B cell (primary cell): ENCODE measurements at regions not wholly inside any gene's neighbourhood (a gene's known extent, or its start where the extent isn't known, plus 50 kb on each side); places are given as distances from the start of the nearest gene placed in this dataset.

Experiments
- ATAC-seq: fragments of 200-7000 bp; cut with Tn5 transposase; one replicate; pipeline ENCODE4 v1.10.0; 2021; ENCODE audit warnings: low read depth, mild to moderate bottlenecking, moderate number of reproducible peaks, moderate library complexity
- CTCF ChIA-PET: fragments of 350-600 bp; sonication (Branson Sonifier 250); formaldehyde crosslinking; loops from one replicate; lab custom pipeline; 2021; ENCODE audit warnings: antibody characterized with exemption, inconsistent platforms; lab: Charles Lee
- POLR2A ChIA-PET: fragments of 350-600 bp; sonication (Branson Sonifier 250); formaldehyde crosslinking; loops from one replicate; lab custom pipeline; 2021; ENCODE audit warnings: antibody characterized with exemption; lab: Charles Lee
- DNase-seq: peaks from one replicate; pipeline ENCODE4 v3.0.0; 2013
- H2AFZ ChIP-seq: 2 replicates; pipeline ENCODE4 v1.6.1; 2012; ENCODE audit warnings: mild to moderate bottlenecking, low read depth, low read length; ENCODE audit not compliant: insufficient read depth, poor library complexity, severe bottlenecking
- H3K27ac ChIP-seq, 2 donors: 1 replicate in 1 of 2; 2 replicates in 1 of 2; pipeline ENCODE4 v1.5.1; 2012 to 2013; ENCODE audit warnings: low read length in 2 of 2, mild to moderate bottlenecking in 2 of 2, moderate library complexity in 1 of 2
- H3K27me3 ChIP-seq, 4 experiments: fragments of 200-600 bp in 1 of 4; sonication (generic) in 1 of 4; replicated peaks in 1 of 4; 1 replicate in 2 of 4; 2 replicates in 2 of 4; pipeline versions ENCODE4 v1.6.1 to v1.7.0; 2013 to 2016; ENCODE audit warnings: low read length in 3 of 4, mild to moderate bottlenecking in 2 of 4, mixed read lengths in 1 of 4, moderate library complexity in 1 of 4; ENCODE audit not compliant: insufficient read depth in 4 of 4, control insufficient read depth in 3 of 4; ENCODE audit errors: control extremely low read depth in 1 of 4
- H3K36me3 ChIP-seq, 2 experiments: replicated peaks in 1 of 2; 1 replicate in 1 of 2; 2 replicates in 1 of 2; pipeline versions ENCODE4 v1.6.1 to v1.7.1; 2013; ENCODE audit warnings: low read length in 1 of 2; ENCODE audit not compliant: insufficient read depth in 2 of 2, control insufficient read depth in 1 of 2; ENCODE audit errors: control extremely low read depth in 1 of 2, extremely low read depth in 1 of 2
- H3K4me1 ChIP-seq, 2 donors: fragments of 200-600 bp in 1 of 2; sonication (generic) in 1 of 2; 1 replicate in 1 of 2; 2 replicates in 1 of 2; pipeline versions ENCODE4 v1.5.1 to v1.6.1; 2013 to 2017; ENCODE audit warnings: low read length in 2 of 2; ENCODE audit not compliant: control insufficient read depth in 2 of 2, insufficient read depth in 2 of 2
- H3K4me2 ChIP-seq: replicated peaks from 2 replicates; pipeline ENCODE3; 2012; ENCODE audit warnings: mild to moderate bottlenecking, low read depth, low read length; ENCODE audit not compliant: poor library complexity, severe bottlenecking
- H3K4me3 ChIP-seq, 5 experiments: fragments of 200-600 bp in 1 of 5; sonication (generic) in 1 of 5; 1 replicate in 3 of 5; 2 replicates in 2 of 5; pipeline versions ENCODE4 v1.5.1 to v1.7.0; 2011 to 2016; ENCODE audit warnings: low read length in 4 of 5, mild to moderate bottlenecking in 4 of 5, low read depth in 2 of 5, control low read depth in 1 of 5, moderate library complexity in 1 of 5; ENCODE audit not compliant: insufficient read depth in 1 of 5; ENCODE audit errors: control extremely low read depth in 1 of 5, extremely low read depth in 1 of 5
- H3K79me2 ChIP-seq: fragments of 200-600 bp; sonication (generic); one replicate; pipeline ENCODE4 v1.6.0; 2016; ENCODE audit warnings: low read length; ENCODE audit not compliant: control insufficient read depth, insufficient read depth
- H3K9ac ChIP-seq: fragments of 200-600 bp; sonication (generic); 2 replicates; pipeline ENCODE4 v1.6.1; 2017; ENCODE audit warnings: mild to moderate bottlenecking, low read length, moderate library complexity
- H3K9me3 ChIP-seq, 3 donors: one replicate each; pipeline versions ENCODE4 v1.6.1 to v1.7.1; 2013; ENCODE audit warnings: low read length in 2 of 3; ENCODE audit not compliant: control insufficient read depth in 2 of 3, insufficient read depth in 1 of 3; ENCODE audit errors: control extremely low read depth in 1 of 3
- H4K20me1 ChIP-seq: 2 replicates; pipeline ENCODE4 v1.6.0; 2012; ENCODE audit warnings: mild to moderate bottlenecking, low read length; ENCODE audit not compliant: insufficient read depth, control insufficient read depth, poor library complexity, severe bottlenecking
- H3K27ac Mint-ChIP-seq: one replicate; pipeline ENCODE4 v1.8.0; 2021; ENCODE audit warnings: mixed read lengths
- H3K27me3 Mint-ChIP-seq: one replicate; pipeline ENCODE4 v1.8.0; 2021; ENCODE audit warnings: mixed read lengths
- H3K4me1 Mint-ChIP-seq: one replicate; pipeline ENCODE4 v1.8.0; 2021; ENCODE audit warnings: mixed read lengths
- H3K4me3 Mint-ChIP-seq: one replicate; pipeline ENCODE4 v1.8.0; 2021; ENCODE audit warnings: mixed read lengths
- H3K9me3 Mint-ChIP-seq: one replicate; pipeline ENCODE4 v1.8.0; 2022; ENCODE audit warnings: mixed read lengths; ENCODE audit not compliant: insufficient read depth
- EZH2 ChIP-seq: IDR thresholded peaks from 2 replicates; pipeline ENCODE4 v1.6.1; 2012; ENCODE audit warnings: borderline replicate concordance, low read depth, mild to moderate bottlenecking, moderate library complexity, low read length; ENCODE audit not compliant: insufficient read depth, poor library complexity, severe bottlenecking
- WGBS: methylation state at CpG from one replicate; pipeline ENCODE4 v1.1.5; 2013; ENCODE audit warnings: missing lambda C conversion rate; ENCODE audit not compliant: insufficient coverage; 5-methylcytosine and 5-hydroxymethylcytosine counted together
- intact Hi-C: fragments of 100-400 bp; cut with micrococcal nuclease; formaldehyde crosslinking; loops from one replicate; pipeline ENCODE4 v1.10.0; 2022
- TF ChIP-seq, protein P1 (sequence below): fragments of 200-600 bp; IDR thresholded peaks from one replicate; pipeline ENCODE4 v1.8.0; 2022; ENCODE audit warnings: antibody characterized with exemption, mild to moderate bottlenecking

DNA sequence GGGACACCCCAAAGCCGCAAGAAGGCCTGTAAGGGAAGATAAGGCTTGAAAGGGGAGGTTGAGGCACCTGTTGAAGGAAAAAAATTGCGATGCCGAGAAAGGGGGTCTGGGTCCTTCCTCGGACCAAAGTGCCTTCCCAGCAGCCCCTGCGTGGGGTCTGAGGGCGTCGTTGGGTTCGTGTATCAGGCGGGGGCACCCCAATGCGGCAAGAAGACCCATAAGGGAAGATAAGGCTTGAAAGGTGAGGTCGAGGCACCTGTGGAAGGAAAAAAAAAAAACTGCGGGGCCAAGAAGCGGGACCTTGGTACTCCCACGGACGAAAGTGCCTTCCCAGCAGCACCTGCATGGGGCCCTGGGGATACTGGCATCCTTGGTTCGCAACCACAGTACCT is 277.5 kb downstream of the ALG10 start:
- Histone ChIP-seq H3K27ac (no peak overlapping the region), H3K27me3 (no peaks in the 10 kb centered on the region), H3K9me3 (peaks cover 0 to 100% (median 0%) of the 10 kb centered on the region in 3 donors), H3K36me3 (no peaks in the 10 kb centered on the region), H3K4me1 (no peaks in the 10 kb centered on the region), H3K4me3 (no peak overlapping the region), H4K20me1 (no peaks in the 10 kb centered on the region), H3K79me2 (no peaks in the 10 kb centered on the region), H2AFZ (no peak overlapping the region), H3K9ac (no peak overlapping the region), H3K4me2 (no peak overlapping the region)
- no peaks in the 10 kb centered on the region for H3K4me1 Mint-ChIP-seq
- TF ChIP-seq, protein P1, sequence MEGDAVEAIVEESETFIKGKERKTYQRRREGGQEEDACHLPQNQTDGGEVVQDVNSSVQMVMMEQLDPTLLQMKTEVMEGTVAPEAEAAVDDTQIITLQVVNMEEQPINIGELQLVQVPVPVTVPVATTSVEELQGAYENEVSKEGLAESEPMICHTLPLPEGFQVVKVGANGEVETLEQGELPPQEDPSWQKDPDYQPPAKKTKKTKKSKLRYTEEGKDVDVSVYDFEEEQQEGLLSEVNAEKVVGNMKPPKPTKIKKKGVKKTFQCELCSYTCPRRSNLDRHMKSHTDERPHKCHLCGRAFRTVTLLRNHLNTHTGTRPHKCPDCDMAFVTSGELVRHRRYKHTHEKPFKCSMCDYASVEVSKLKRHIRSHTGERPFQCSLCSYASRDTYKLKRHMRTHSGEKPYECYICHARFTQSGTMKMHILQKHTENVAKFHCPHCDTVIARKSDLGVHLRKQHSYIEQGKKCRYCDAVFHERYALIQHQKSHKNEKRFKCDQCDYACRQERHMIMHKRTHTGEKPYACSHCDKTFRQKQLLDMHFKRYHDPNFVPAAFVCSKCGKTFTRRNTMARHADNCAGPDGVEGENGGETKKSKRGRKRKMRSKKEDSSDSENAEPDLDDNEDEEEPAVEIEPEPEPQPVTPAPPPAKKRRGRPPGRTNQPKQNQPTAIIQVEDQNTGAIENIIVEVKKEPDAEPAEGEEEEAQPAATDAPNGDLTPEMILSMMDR, result no peak
- no peak for TF ChIP-seq EZH2
- 75% methylated on average over 16 of the region's 16 CpGs for WGBS
- peaks cover 12% of the 10 kb centered on the region for H3K9me3 Mint-ChIP-seq
- intact Hi-C loops, result no loop called here
- no peak overlapping the region for H3K27ac Mint-ChIP-seq
- POLR2A ChIA-PET, result no interaction called here
- DNase-seq (no peak), ATAC-seq (no peak)
- no peak overlapping the region for H3K4me3 Mint-ChIP-seq
- H3K27me3 Mint-ChIP-seq, result no peaks in the 10 kb centered on the region
- CTCF ChIA-PET, result no interaction called here

DNA sequence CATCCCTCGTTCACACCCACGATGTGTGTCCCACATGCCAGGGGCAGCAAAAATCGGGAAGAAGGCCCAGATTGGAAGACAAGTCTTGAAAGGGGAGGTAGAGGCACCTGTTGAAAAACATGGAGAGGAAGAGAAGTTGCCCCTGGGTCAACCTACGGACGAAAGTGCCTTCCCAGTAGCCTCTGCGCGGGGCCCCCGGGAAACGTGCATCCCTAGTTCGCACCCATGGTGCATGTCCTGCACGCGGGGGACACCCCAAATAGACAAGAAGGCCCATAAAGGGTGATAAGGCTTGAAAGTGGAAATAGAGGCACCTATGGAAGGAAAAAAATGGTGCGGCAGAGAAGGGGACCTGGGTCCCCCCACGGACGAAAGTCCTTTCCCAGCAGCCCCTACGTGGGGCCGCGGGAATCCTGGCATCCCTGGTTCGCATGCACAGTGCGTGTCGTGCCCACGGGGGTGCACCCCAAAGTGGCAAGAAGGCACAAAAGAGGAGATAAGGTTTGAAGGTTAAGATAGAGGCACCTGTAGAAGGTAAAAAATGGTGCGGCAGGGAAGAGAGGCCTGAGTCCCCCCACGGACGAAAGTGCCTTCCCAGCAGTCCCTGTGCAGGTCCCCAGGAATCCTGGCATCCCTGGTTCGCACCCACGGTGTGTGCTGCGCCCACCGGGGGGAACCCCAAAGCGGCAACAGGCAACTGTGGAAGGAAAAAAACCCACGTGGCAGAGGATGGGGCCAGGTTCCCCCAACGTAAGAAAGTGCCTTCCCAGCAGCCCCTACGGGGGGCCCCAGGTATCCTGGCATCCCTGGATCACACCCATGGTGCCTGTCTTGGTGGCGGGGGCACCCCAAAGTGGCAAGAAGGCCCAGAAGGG is 278.3 kb downstream of the ALG10 start:
- Histone ChIP-seq H3K36me3 (no peaks in the 10 kb centered on the region), H3K4me3 (no peak overlapping the region), H3K9me3 (peaks cover 0 to 100% (median 0%) of the 10 kb centered on the region in 3 donors), H3K4me2 (no peak overlapping the region), H3K79me2 (no peaks in the 10 kb centered on the region), H2AFZ (no peak overlapping the region), H3K27me3 (no peaks in the 10 kb centered on the region), H3K27ac (no peak overlapping the region), H4K20me1 (no peaks in the 10 kb centered on the region), H3K4me1 (no peaks in the 10 kb centered on the region), H3K9ac (no peak overlapping the region)
- no peaks in the 10 kb centered on the region for H3K27me3 Mint-ChIP-seq
- H3K27ac Mint-ChIP-seq, result no peak overlapping the region
- DNase-seq, result no peak
- WGBS, result 89% methylated on average over 27 of the region's 34 CpGs
- POLR2A ChIA-PET, result no interaction called here
- H3K9me3 Mint-ChIP-seq, result peaks cover 16% of the 10 kb centered on the region
- CTCF ChIA-PET, result no interaction called here
- ATAC-seq, result no peak
- H3K4me1 Mint-ChIP-seq, result no peaks in the 10 kb centered on the region
- intact Hi-C loops, result no loop called here
- TF ChIP-seq, protein P1, result no peak
- TF ChIP-seq EZH2, result no peak
- H3K4me3 Mint-ChIP-seq, result no peak overlapping the region
